Hepatocyte (in vitro differentiated cells): ENCODE measurements at regions not wholly inside any gene's neighbourhood (a gene's known extent, or its start where the extent isn't known, plus 50 kb on each side); places are given as distances from the start of the nearest gene placed in this dataset.

ENCODE experiments used
- DNase-seq: peaks from one replicate; pipeline ENCODE4 v3.0.0-alpha.2; 2016; ENCODE audit warnings: low spot score
- H2AFZ ChIP-seq: fragments of 200-600 bp; sonication (generic); 2 replicates; pipeline ENCODE4 v1.6.0; 2016; ENCODE audit warnings: antibody characterized with exemption, mild to moderate bottlenecking
- H3K27ac ChIP-seq: fragments of 200-600 bp; sonication (generic); 2 replicates; pipeline ENCODE4 v1.5.1; 2016; ENCODE audit warnings: mild to moderate bottlenecking
- H3K27me3 ChIP-seq: fragments of 200-600 bp; sonication (generic); 2 replicates; pipeline ENCODE4 v1.6.1; 2016
- H3K36me3 ChIP-seq: fragments of 200-600 bp; sonication (generic); replicated peaks from 2 replicates; pipeline ENCODE4 v1.5.1; 2016; ENCODE audit warnings: low read depth; ENCODE audit not compliant: insufficient read depth
- H3K4me1 ChIP-seq: fragments of 200-600 bp; sonication (generic); 2 replicates; pipeline ENCODE4 v1.5.1; 2016; ENCODE audit warnings: mild to moderate bottlenecking, moderate library complexity; ENCODE audit not compliant: insufficient read depth
- H3K4me2 ChIP-seq: fragments of 200-600 bp; sonication (generic); 2 replicates; pipeline ENCODE4 v1.6.0; 2016
- H3K4me3 ChIP-seq: fragments of 200-600 bp; sonication (generic); 2 replicates; pipeline ENCODE4 v1.5.1; 2016; ENCODE audit warnings: mild to moderate bottlenecking
- H3K79me2 ChIP-seq: fragments of 200-600 bp; sonication (generic); 2 replicates; pipeline ENCODE4 v1.6.0; 2017; ENCODE audit warnings: mild to moderate bottlenecking
- H3K9me2 ChIP-seq: fragments of 200-600 bp; sonication (generic); replicated peaks from 2 replicates; pipeline ENCODE4 v1.6.0; 2017; ENCODE audit warnings: mild to moderate bottlenecking; ENCODE audit not compliant: insufficient read depth
- H3K9me3 ChIP-seq: fragments of 200-600 bp; sonication (generic); 2 replicates; pipeline ENCODE4 v1.5.1; 2016; ENCODE audit warnings: low read depth, mild to moderate bottlenecking
- H4K20me1 ChIP-seq: fragments of 200-600 bp; sonication (generic); 2 replicates; pipeline ENCODE4 v1.6.0; 2016; ENCODE audit warnings: mild to moderate bottlenecking; ENCODE audit not compliant: insufficient read depth, poor library complexity, severe bottlenecking
- CTCF ChIP-seq: fragments of 200-600 bp; sonication (generic); IDR thresholded peaks from 2 replicates; pipeline ENCODE4 v1.5.1; 2016; ENCODE audit warnings: antibody characterized with exemption, mild to moderate bottlenecking; ENCODE audit not compliant: poor library complexity
- EZH2 ChIP-seq: fragments of 200-600 bp; sonication (generic); IDR thresholded peaks from 2 replicates; pipeline ENCODE4 v1.6.1; 2016; ENCODE audit warnings: antibody characterized with exemption, mild to moderate bottlenecking, borderline replicate concordance
- EZH2phosphoT487 ChIP-seq: fragments of 200-600 bp; sonication (generic); IDR thresholded peaks from one replicate; pipeline ENCODE4 v1.6.1; 2018; ENCODE audit warnings: antibody characterized with exemption, mild to moderate bottlenecking, low read depth, moderate library complexity; ENCODE audit not compliant: unreplicated experiment, severe bottlenecking
- WGBS: methylation state at CpG from one replicate; pipeline ENCODE4 v1.1.6; 2016; ENCODE audit warnings: low lambda C conversion rate; ENCODE audit errors: missing lambda C conversion rate; 5-methylcytosine and 5-hydroxymethylcytosine counted together

GRCh38 chr6:19167251-19167650, 669.9 kb upstream of the ID4 start:
- H3K36me3 ChIP-seq, result no peaks in the 10 kb centered on the region
- no peak overlapping the region for H2AFZ ChIP-seq
- no peak overlapping the region for H3K27ac ChIP-seq
- no peaks in the 10 kb centered on the region for H3K4me1 ChIP-seq
- H3K4me2 ChIP-seq, result no peak overlapping the region
- H3K79me2 ChIP-seq, result no peaks in the 10 kb centered on the region
- no peak overlapping the region for H3K4me3 ChIP-seq
- 43% methylated on average over 2 of the region's 2 CpGs for WGBS
- TF ChIP-seq EZH2phosphoT487, result no peak
- TF ChIP-seq CTCF, result no peak
- no peak for TF ChIP-seq EZH2
- H3K9me3 ChIP-seq, result no peaks in the 10 kb centered on the region
- no peak for DNase-seq
- H4K20me1 ChIP-seq, result no peaks in the 10 kb centered on the region
- no peaks in the 10 kb centered on the region for H3K27me3 ChIP-seq
- H3K9me2 ChIP-seq, result no peaks in the 10 kb centered on the region

- no peak overlapping the region for H3K27ac ChIP-seq
- no peaks in the 10 kb centered on the region for H3K36me3 ChIP-seq
- no peak for TF ChIP-seq CTCF
- no peak for TF ChIP-seq EZH2phosphoT487
- TF ChIP-seq EZH2, result no peak
- H3K79me2 ChIP-seq, result no peaks in the 10 kb centered on the region
- H3K4me1 ChIP-seq, result no peaks in the 10 kb centered on the region
- WGBS, result 66% methylated on average over 5 of the region's 5 CpGs
- H4K20me1 ChIP-seq, result no peaks in the 10 kb centered on the region
- H3K4me2 ChIP-seq, result no peak overlapping the region
- H2AFZ ChIP-seq, result no peak overlapping the region
- H3K9me3 ChIP-seq, result no peaks in the 10 kb centered on the region
- no peak overlapping the region for H3K4me3 ChIP-seq
- H3K9me2 ChIP-seq, result no peaks in the 10 kb centered on the region
- H3K27me3 ChIP-seq, result no peaks in the 10 kb centered on the region
- DNase-seq, result no peak
Observed at GRCh38 chr6:19169366-19169765, 667.8 kb upstream of the ID4 start.

GRCh38 chr6:19175023-19175422, 662.1 kb upstream of the ID4 start:
- no peak overlapping the region for H3K4me3 ChIP-seq
- no peaks in the 10 kb centered on the region for H3K36me3 ChIP-seq
- 68% methylated on average over 3 of the region's 3 CpGs for WGBS
- H3K27me3 ChIP-seq, result no peaks in the 10 kb centered on the region
- no peak overlapping the region for H2AFZ ChIP-seq
- DNase-seq, result no peak
- no peaks in the 10 kb centered on the region for H3K9me3 ChIP-seq
- H4K20me1 ChIP-seq, result no peaks in the 10 kb centered on the region
- peaks cover 2% of the 10 kb centered on the region for H3K4me1 ChIP-seq
- no peaks in the 10 kb centered on the region for H3K9me2 ChIP-seq
- H3K79me2 ChIP-seq, result no peaks in the 10 kb centered on the region
- no peak overlapping the region for H3K4me2 ChIP-seq
- H3K27ac ChIP-seq, result no peak overlapping the region
- TF ChIP-seq EZH2phosphoT487 (no peak), EZH2 (no peak), CTCF (no peak)

GRCh38 chr6:19180348-19181072, 656.7 kb upstream of the ID4 start:
- peak; percentile 66 for DNase-seq
- Histone ChIP-seq H3K27me3 (no peaks in the 10 kb centered on the region), H3K27ac (peak overlapping the region; percentile 26), H3K9me3 (no peaks in the 10 kb centered on the region), H3K4me2 (peak overlapping the region; percentile 1), H3K79me2 (no peaks in the 10 kb centered on the region), H3K4me1 (peaks cover 8% of the 10 kb centered on the region), H3K9me2 (no peaks in the 10 kb centered on the region), H2AFZ (no peak overlapping the region), H3K36me3 (no peaks in the 10 kb centered on the region), H3K4me3 (no peak overlapping the region), H4K20me1 (no peaks in the 10 kb centered on the region)
- no peak for TF ChIP-seq CTCF
- TF ChIP-seq EZH2, result no peak
- no peak for TF ChIP-seq EZH2phosphoT487
- WGBS, result 44% methylated on average over 13 of the region's 13 CpGs
